GM21825 (cell line): ENCODE measurements at regions not wholly inside any gene's neighbourhood (a gene's known extent, or its start where the extent isn't known, plus 50 kb on each side); places are given as distances from the start of the nearest gene placed in this dataset.

Experiments
- ATAC-seq: cut with Tn5 transposase; IDR thresholded peaks from one replicate; pipeline ENCODE4 v1.9.1; 2021; ENCODE audit warnings: mild to moderate bottlenecking, moderate library complexity; ENCODE audit not compliant: unreplicated experiment

GRCh38 chr3:41076399-41076798 is 122.9 kb upstream of the CTNNB1 start:
- ATAC-seq, result no peak

GRCh38 chr3:41080141-41080540 is 119.2 kb upstream of the CTNNB1 start:
- no peak for ATAC-seq

- no peak for ATAC-seq
Observed at GRCh38 chr3:41088882-41089281, 110.4 kb upstream of the CTNNB1 start.

GRCh38 chr3:41089566-41089965 is 109.7 kb upstream of the CTNNB1 start:
- no peak for ATAC-seq

- ATAC-seq, result no peak
Observed at GRCh38 chr3:41092844-41093243, 106.5 kb upstream of the CTNNB1 start.

- ATAC-seq, result no peak
Observed at GRCh38 chr3:41093476-41093875, 105.8 kb upstream of the CTNNB1 start.

- no peak for ATAC-seq
Observed at GRCh38 chr3:41094351-41094750, 105.0 kb upstream of the CTNNB1 start.

GRCh38 chr3:41095702-41096101 is 103.6 kb upstream of the CTNNB1 start:
- ATAC-seq, result no peak

- ATAC-seq, result no peak
Observed at GRCh38 chr3:41097896-41098496, 101.3 kb upstream of the CTNNB1 start.

- ATAC-seq, result no peak
Observed at GRCh38 chr3:41101231-41101630, 98.1 kb upstream of the CTNNB1 start.

GRCh38 chr3:41102053-41102556 is 97.2 kb upstream of the CTNNB1 start:
- no peak for ATAC-seq

GRCh38 chr3:41102750-41103149 is 96.6 kb upstream of the CTNNB1 start:
- no peak for ATAC-seq

- ATAC-seq, result no peak
Observed at GRCh38 chr3:41103200-41103599, 96.1 kb upstream of the CTNNB1 start.

- ATAC-seq, result no peak
Observed at GRCh38 chr3:41104147-41104546, 95.2 kb upstream of the CTNNB1 start.

- ATAC-seq, result no peak
Observed at GRCh38 chr3:41106691-41107090, 92.6 kb upstream of the CTNNB1 start.

GRCh38 chr3:41111011-41111410 is 88.3 kb upstream of the CTNNB1 start:
- no peak for ATAC-seq

GRCh38 chr3:41112466-41112865 is 86.8 kb upstream of the CTNNB1 start:
- no peak for ATAC-seq

GRCh38 chr3:41115069-41115468 is 84.2 kb upstream of the CTNNB1 start:
- ATAC-seq, result no peak

GRCh38 chr3:41116851-41117250 is 82.5 kb upstream of the CTNNB1 start:
- no peak for ATAC-seq

GRCh38 chr3:41117398-41117870 is 81.9 kb upstream of the CTNNB1 start:
- ATAC-seq, result peak; percentile 91

- no peak for ATAC-seq
Observed at GRCh38 chr3:41118461-41119390, 80.6 kb upstream of the CTNNB1 start.

- ATAC-seq, result no peak
Observed at GRCh38 chr3:41120460-41120859, 78.8 kb upstream of the CTNNB1 start.
